WTC11 (cell line): ENCODE measurements at regions not wholly inside any gene's neighbourhood (a gene's known extent, or its start where the extent isn't known, plus 50 kb on each side); places are given as distances from the start of the nearest gene placed in this dataset.

ENCODE experiments used
- ATAC-seq: fragments of 200-7000 bp; cut with Tn5 transposase; 2 replicates; pipeline ENCODE4 v1.10.0; 2021; ENCODE audit warnings: mild to moderate bottlenecking, moderate library complexity
- CTCF ChIA-PET: fragments of 300-600 bp; sonication (Branson Sonifier 250); formaldehyde crosslinking; loops from one replicate; lab custom pipeline; 2021; ENCODE audit warnings: antibody characterized with exemption; lab: Charles Lee
- POLR2A ChIA-PET: fragments of 350-600 bp; sonication (Branson Sonifier 250); formaldehyde crosslinking; loops from one replicate; lab custom pipeline; 2021; ENCODE audit warnings: antibody characterized with exemption; lab: Charles Lee
- DNase-seq: peaks from one replicate; pipeline ENCODE4 v3.0.0; 2021; ENCODE audit warnings: low spot score
- H3K27ac Mint-ChIP-seq: 2 replicates; pipeline ENCODE4 v1.8.0; 2021; ENCODE audit warnings: mixed read lengths
- H3K27me3 Mint-ChIP-seq: 2 replicates; pipeline ENCODE4 v1.8.0; 2021; ENCODE audit warnings: low read depth, mild to moderate bottlenecking, moderate library complexity, mixed read lengths
- H3K36me3 Mint-ChIP-seq: 2 replicates; pipeline ENCODE4 v1.8.0; 2021; ENCODE audit warnings: mixed read lengths
- H3K4me1 Mint-ChIP-seq: 2 replicates; pipeline ENCODE4 v1.8.0; 2022; ENCODE audit warnings: mixed read lengths
- H3K4me3 Mint-ChIP-seq: 2 replicates; pipeline ENCODE4 v1.8.0; 2021; ENCODE audit warnings: mild to moderate bottlenecking, moderate library complexity, mixed read lengths
- H3K9me3 Mint-ChIP-seq: 2 replicates; pipeline ENCODE4 v1.8.0; 2021; ENCODE audit warnings: mixed read lengths
- ATF2 ChIP-seq: sonication (generic); formaldehyde crosslinking; IDR thresholded peaks from 2 replicates; pipeline ENCODE4 v1.8.1; 2022; ENCODE audit warnings: low read depth, missing genetic modification reagents, borderline replicate concordance
- ATF6 ChIP-seq: sonication (generic); formaldehyde crosslinking; IDR thresholded peaks from 2 replicates; pipeline ENCODE4 v1.8.1; 2023; ENCODE audit warnings: mild to moderate bottlenecking, missing genetic modification reagents
- CBFB ChIP-seq: sonication (generic); formaldehyde crosslinking; IDR thresholded peaks from 2 replicates; pipeline ENCODE4 v1.8.1; 2022; ENCODE audit warnings: mild to moderate bottlenecking, low read depth, missing genetic modification reagents
- CTCF ChIP-seq: fragments of 200-600 bp; IDR thresholded peaks from 2 replicates; pipeline ENCODE4 v1.8.0; 2022; ENCODE audit warnings: antibody characterized with exemption
- E2F1 ChIP-seq: sonication (generic); formaldehyde crosslinking; IDR thresholded peaks from 2 replicates; pipeline ENCODE4 v1.8.0; 2022; ENCODE audit warnings: mild to moderate bottlenecking, missing genetic modification reagents
- ETV6 ChIP-seq: sonication (generic); formaldehyde crosslinking; IDR thresholded peaks from 2 replicates; pipeline ENCODE4 v1.8.1; 2022; ENCODE audit warnings: mild to moderate bottlenecking, missing genetic modification reagents
- GTF2I ChIP-seq: fragments of 250-450 bp; sonication (Bioruptor Pico); conservative IDR thresholded peaks from 2 replicates; pipeline ENCODE4 v1.4.0; 2021; ENCODE audit warnings: mild to moderate bottlenecking
- JAZF1 ChIP-seq: fragments of 250-450 bp; sonication (Bioruptor Pico); IDR thresholded peaks from 2 replicates; pipeline ENCODE4 v1.9.0; 2021; ENCODE audit warnings: moderate library complexity, mild to moderate bottlenecking, inconsistent platforms
- JUN ChIP-seq: sonication (generic); formaldehyde crosslinking; IDR thresholded peaks from 2 replicates; pipeline ENCODE4 v1.8.0; 2023; ENCODE audit warnings: mild to moderate bottlenecking, missing genetic modification reagents
- MLX ChIP-seq: sonication (generic); formaldehyde crosslinking; IDR thresholded peaks from 2 replicates; pipeline ENCODE4 v1.8.1; 2023; ENCODE audit warnings: mild to moderate bottlenecking, missing genetic modification reagents, moderate library complexity
- MYBL2 ChIP-seq: sonication (generic); formaldehyde crosslinking; IDR thresholded peaks from 2 replicates; pipeline ENCODE4 v1.8.1; 2023; ENCODE audit warnings: mild to moderate bottlenecking, moderate library complexity, missing genetic modification reagents
- PRDM15 ChIP-seq: sonication (generic); formaldehyde crosslinking; IDR thresholded peaks from 2 replicates; pipeline ENCODE4 v1.8.0; 2022; ENCODE audit warnings: missing genetic modification reagents
- PREB ChIP-seq: sonication (generic); formaldehyde crosslinking; IDR thresholded peaks from 2 replicates; pipeline ENCODE4 v1.8.1; 2022; ENCODE audit warnings: mild to moderate bottlenecking, missing genetic modification reagents, moderate library complexity, borderline replicate concordance
- PRRX2 ChIP-seq: fragments of 250-450 bp; sonication (Bioruptor Pico); IDR thresholded peaks from 2 replicates; pipeline ENCODE4 v1.8.0; 2021; ENCODE audit warnings: mild to moderate bottlenecking
- TEAD1 ChIP-seq: sonication (generic); formaldehyde crosslinking; IDR thresholded peaks from 2 replicates; pipeline ENCODE4 v1.8.0; 2022; ENCODE audit warnings: mild to moderate bottlenecking, missing genetic modification reagents
- USF1 ChIP-seq: sonication (generic); formaldehyde crosslinking; IDR thresholded peaks from 2 replicates; pipeline ENCODE4 v1.8.0; 2022; ENCODE audit warnings: mild to moderate bottlenecking, missing genetic modification reagents
- USF2 ChIP-seq: sonication (generic); formaldehyde crosslinking; IDR thresholded peaks from 2 replicates; pipeline ENCODE4 v1.8.1; 2023; ENCODE audit warnings: mild to moderate bottlenecking, missing genetic modification reagents, moderate library complexity
- ZNF396 ChIP-seq: fragments of 250-450 bp; sonication (Bioruptor Pico); IDR thresholded peaks from 2 replicates; pipeline ENCODE4 v1.8.0; 2021; ENCODE audit warnings: mild to moderate bottlenecking, moderate library complexity, borderline replicate concordance
- ZNF423 ChIP-seq: fragments of 250-450 bp; sonication (Bioruptor Pico); IDR thresholded peaks from 2 replicates; pipeline ENCODE4 v2.1.2; 2022; ENCODE audit warnings: mild to moderate bottlenecking, moderate library complexity

- Mint-ChIP-seq H3K27me3 (no peaks in the 10 kb centered on the region), H3K9me3 (peaks cover 28% of the 10 kb centered on the region), H3K27ac (no peak overlapping the region), H3K4me1 (0 out of 2 replicates have a peak, but pooled peaks cover 3% of the 10 kb centered on the region), H3K4me3 (no peak overlapping the region), H3K36me3 (peaks cover 3% of the 10 kb centered on the region; the same call in 1 of the 2 replicates)
- ChIA-PET POLR2A (no interaction called here), CTCF (no interaction called here)
- DNase-seq = no peak
- ATAC-seq = no peak
- no peak for TF ChIP-seq USF2 (CRISPR knock-in tag)
- TF ChIP-seq PRRX2 (CRISPR knock-in tag) = no peak
- TF ChIP-seq MYBL2 (CRISPR knock-in tag) = no peak
- TF ChIP-seq USF1 (CRISPR knock-in tag) = no peak
- TF ChIP-seq CBFB = no peak
- TF ChIP-seq GTF2I (CRISPR knock-in tag) = no peak
- TF ChIP-seq ZNF423 (CRISPR knock-in tag) = no peak
- no peak for TF ChIP-seq PRDM15 (CRISPR knock-in tag)
- TF ChIP-seq PREB (CRISPR knock-in tag) = no peak
- TF ChIP-seq JAZF1 (CRISPR knock-in tag) = no peak
- no peak for TF ChIP-seq CTCF
- TF ChIP-seq ATF2 (CRISPR knock-in tag) = no peak
- no peak for TF ChIP-seq ATF6
- no peak for TF ChIP-seq ZNF396 (CRISPR knock-in tag)
- no peak for TF ChIP-seq MLX (CRISPR knock-in tag)
- TF ChIP-seq E2F1 (CRISPR knock-in tag) = no peak
- TF ChIP-seq TEAD1 = no peak
- TF ChIP-seq ETV6 (CRISPR knock-in tag) = no peak
- no peak for TF ChIP-seq JUN (CRISPR knock-in tag)
Observed at GRCh38 chr2:8402222-8402621, 279.6 kb upstream of the ID2 start.
